DND-41 (cell line): ENCODE measurements at regions not wholly inside any gene's neighbourhood (a gene's known extent, or its start where the extent isn't known, plus 50 kb on each side); places are given as distances from the start of the nearest gene placed in this dataset.

ENCODE experiments used
- CTCF ChIP-seq: IDR thresholded peaks from 2 replicates; pipeline ENCODE4 v1.5.1; 2012; ENCODE audit warnings: borderline replicate concordance, low read length, moderate library complexity, mild to moderate bottlenecking; ENCODE audit not compliant: poor library complexity, severe bottlenecking; ENCODE audit errors: extremely low read depth
- EZH2 ChIP-seq: IDR thresholded peaks from 3 replicates; pipeline ENCODE4 v1.6.1; 2012; ENCODE audit warnings: borderline replicate concordance, low read depth, mild to moderate bottlenecking, moderate library complexity, low read length, inconsistent platforms; ENCODE audit not compliant: severe bottlenecking

GRCh38 chr4:45732161-45732560 lies 391.7 kb downstream of the GABRG1 start:
- TF ChIP-seq CTCF (no peak), EZH2 (no peak)
